Stimulated activated CD8-positive, alpha-beta memory T cell treated with anti-CD3 and anti-CD28 coated beads, Interleukin-2, amount 100 ng/mL, for 48 hours (primary cell): ENCODE measurements at regions not wholly inside any gene's neighbourhood (a gene's known extent, or its start where the extent isn't known, plus 50 kb on each side); places are given as distances from the start of the nearest gene placed in this dataset.
"Not testable (repeated sequence)": the region's sequence is repeated elsewhere in the genome, so short reads cannot be mapped to it uniquely, and the experiment has no call there.

ENCODE experiments used
- DNase-seq, 2 donors: peaks; one replicate each; pipeline ENCODE4 v3.0.0-alpha.2; 2020; ENCODE audit warnings: low read depth in 2 of 2

GRCh38 chr1:146715054-146715453 is 223.1 kb upstream of the NBPF12 start:
- DNase-seq = not testable (repeated sequence)

- DNase-seq = not testable (repeated sequence)
These were observed 227.1 kb upstream of the NBPF12 start for GRCh38 chr1:146710838-146711521.

- DNase-seq = not testable (repeated sequence)
These were observed 228.8 kb upstream of the NBPF12 start for GRCh38 chr1:146709302-146709701.

- not testable (repeated sequence) for DNase-seq
These were observed 233.9 kb upstream of the NBPF12 start for GRCh38 chr1:146704162-146704724.

- not testable (repeated sequence) for DNase-seq
These were observed 236.8 kb upstream of the NBPF12 start for GRCh38 chr1:146701320-146701719.

GRCh38 chr1:146695388-146695787 is 242.7 kb upstream of the NBPF12 start:
- not testable (repeated sequence) for DNase-seq

GRCh38 chr1:146691798-146692197 is 246.3 kb upstream of the NBPF12 start:
- not testable (repeated sequence) for DNase-seq

- not testable (repeated sequence) for DNase-seq
These were observed 249.2 kb upstream of the NBPF12 start for GRCh38 chr1:146688893-146689292.

- not testable (repeated sequence) for DNase-seq
These were observed 251.3 kb upstream of the NBPF12 start for GRCh38 chr1:146686777-146687366.

- DNase-seq = not testable (repeated sequence)
These were observed 255.0 kb upstream of the NBPF12 start for GRCh38 chr1:146683126-146683429.

- not testable (repeated sequence) for DNase-seq
These were observed 255.6 kb upstream of the NBPF12 start for GRCh38 chr1:146682227-146683125.

GRCh38 chr1:146673729-146674299 is 264.3 kb upstream of the NBPF12 start:
- DNase-seq = not testable (repeated sequence)

- DNase-seq = not testable (repeated sequence)
These were observed 265.5 kb upstream of the NBPF12 start for GRCh38 chr1:146672608-146673007.

GRCh38 chr1:146671588-146671987 is 266.5 kb upstream of the NBPF12 start:
- DNase-seq = not testable (repeated sequence)

GRCh38 chr1:146670832-146671566 is 267.1 kb upstream of the NBPF12 start:
- DNase-seq = not testable (repeated sequence)

- not testable (repeated sequence) for DNase-seq
These were observed 271.8 kb upstream of the NBPF12 start for GRCh38 chr1:146666275-146666674.

- DNase-seq = not testable (repeated sequence)
These were observed 277.9 kb upstream of the NBPF12 start for GRCh38 chr1:146660242-146660641.

GRCh38 chr1:146656356-146657060 is 281.6 kb upstream of the NBPF12 start:
- not testable (repeated sequence) for DNase-seq

GRCh38 chr1:146654763-146655162 is 283.4 kb upstream of the NBPF12 start:
- not testable (repeated sequence) for DNase-seq

- DNase-seq = not testable (repeated sequence)
These were observed 292.0 kb upstream of the NBPF12 start for GRCh38 chr1:146645978-146646604.
